H9 (cell line): ENCODE measurements at regions not wholly inside any gene's neighbourhood (a gene's known extent, or its start where the extent isn't known, plus 50 kb on each side); places are given as distances from the start of the nearest gene placed in this dataset.

Source experiments
- DNase-seq: peaks from one replicate; pipeline ENCODE4 v3.0.0-alpha.2; 2017
- H2AFZ ChIP-seq: one replicate; pipeline ENCODE4 v1.6.1; 2013; ENCODE audit warnings: mild to moderate bottlenecking, low read length, control low read depth, moderate library complexity
- H2AK5ac ChIP-seq: 2 replicates; pipeline ENCODE4 v1.6.1; 2013; ENCODE audit warnings: low read length, control low read depth, mixed read lengths; ENCODE audit not compliant: insufficient read length
- H2BK120ac ChIP-seq: one replicate; pipeline ENCODE4 v1.6.1; 2013; ENCODE audit warnings: low read depth, mild to moderate bottlenecking, low read length, control low read depth, inconsistent platforms; ENCODE audit not compliant: poor library complexity, severe bottlenecking
- H2BK12ac ChIP-seq: 2 replicates; pipeline ENCODE4 v1.6.1; 2013; ENCODE audit warnings: low read length, control low read depth, mixed read lengths, low read depth; ENCODE audit not compliant: insufficient read length
- H2BK15ac ChIP-seq: 2 replicates; pipeline ENCODE4 v1.6.1; 2013; ENCODE audit warnings: low read depth, low read length, control low read depth
- H2BK20ac ChIP-seq: one replicate; pipeline ENCODE4 v1.6.1; 2013; ENCODE audit warnings: low read depth, mild to moderate bottlenecking, low read length, control low read depth, inconsistent platforms; ENCODE audit not compliant: poor library complexity, severe bottlenecking
- H2BK5ac ChIP-seq: 2 replicates; pipeline ENCODE4 v1.6.1; 2013; ENCODE audit warnings: low read length, control low read depth, mixed read lengths; ENCODE audit not compliant: insufficient read length
- H3K14ac ChIP-seq: 2 replicates; pipeline ENCODE4 v1.6.1; 2013; ENCODE audit warnings: low read length, control low read depth; ENCODE audit not compliant: insufficient read depth
- H3K18ac ChIP-seq: 2 replicates; pipeline ENCODE4 v1.6.1; 2013; ENCODE audit warnings: low read depth, mild to moderate bottlenecking, mixed read lengths, low read length, control low read depth; ENCODE audit not compliant: insufficient read length
- H3K23ac ChIP-seq: 2 replicates; pipeline ENCODE4 v1.6.1; 2013; ENCODE audit warnings: low read length, control low read depth, mixed read lengths, low read depth; ENCODE audit not compliant: insufficient read length
- H3K23me2 ChIP-seq: 2 replicates; pipeline ENCODE4 v1.6.1; 2013; ENCODE audit warnings: low read depth, mild to moderate bottlenecking, mixed read lengths, low read length, control low read depth; ENCODE audit not compliant: insufficient read length, poor library complexity, severe bottlenecking
- H3K27ac ChIP-seq: 2 replicates; pipeline ENCODE4 v1.5.1; 2013; ENCODE audit warnings: low read length, control low read depth, mixed read lengths, low read depth; ENCODE audit not compliant: insufficient read length
- H3K27me3 ChIP-seq: 2 replicates; pipeline ENCODE4 v1.6.1; 2013; ENCODE audit warnings: low read length, control low read depth, inconsistent platforms; ENCODE audit not compliant: insufficient read depth
- H3K4ac ChIP-seq: 2 replicates; pipeline ENCODE4 v1.6.1; 2013; ENCODE audit warnings: low read depth, mild to moderate bottlenecking, control low read depth, inconsistent platforms, low read length, moderate library complexity
- H3K4me1 ChIP-seq: 2 replicates; pipeline ENCODE4 v1.6.1; 2013; ENCODE audit warnings: low read length, control low read depth, inconsistent platforms; ENCODE audit not compliant: insufficient read depth
- H3K4me2 ChIP-seq: 2 replicates; pipeline ENCODE4 v1.6.1; 2013; ENCODE audit warnings: low read length, control low read depth, mixed read lengths; ENCODE audit not compliant: insufficient read length, insufficient read depth
- H3K56ac ChIP-seq: 2 replicates; pipeline ENCODE4 v1.6.1; 2013; ENCODE audit warnings: low read depth, mild to moderate bottlenecking, mixed read lengths, low read length, control low read depth; ENCODE audit not compliant: insufficient read length
- H3K79me1 ChIP-seq: 2 replicates; pipeline ENCODE4 v1.6.1; 2013; ENCODE audit warnings: low read depth, mild to moderate bottlenecking, moderate library complexity, low read length, control low read depth, inconsistent platforms; ENCODE audit not compliant: insufficient read depth, poor library complexity, severe bottlenecking
- H3K79me2 ChIP-seq: 2 replicates; pipeline ENCODE4 v1.6.1; 2013; ENCODE audit warnings: low read length, control low read depth, inconsistent platforms; ENCODE audit not compliant: insufficient read depth
- H3K9ac ChIP-seq: 2 replicates; pipeline ENCODE4 v1.6.1; 2013; ENCODE audit warnings: low read length, control low read depth, mixed read lengths; ENCODE audit not compliant: insufficient read length; ENCODE audit errors: extremely low read depth
- H3K9me3 ChIP-seq: one replicate; pipeline ENCODE4 v1.6.1; 2013; ENCODE audit warnings: low read depth, low read length, inconsistent platforms; ENCODE audit not compliant: control insufficient read depth
- H3T11ph ChIP-seq: one replicate; pipeline ENCODE4 v1.6.1; 2013; ENCODE audit warnings: mild to moderate bottlenecking, low read length, control low read depth, inconsistent platforms
- H4K20me1 ChIP-seq: one replicate; pipeline ENCODE4 v1.6.1; 2013; ENCODE audit not compliant: control insufficient read depth, insufficient read length, insufficient read depth
- H4K5ac ChIP-seq: 2 replicates; pipeline ENCODE4 v1.6.1; 2013; ENCODE audit warnings: low read depth, mild to moderate bottlenecking, mixed read lengths, low read length, control low read depth; ENCODE audit not compliant: insufficient read length
- H4K8ac ChIP-seq: replicated peaks from 2 replicates; pipeline ENCODE4 v1.6.1; 2013; ENCODE audit warnings: low read length, control low read depth, mixed read lengths, low read depth; ENCODE audit not compliant: insufficient read length
- H4K91ac ChIP-seq: 2 replicates; pipeline ENCODE4 v1.6.1; 2013; ENCODE audit warnings: low read depth, mild to moderate bottlenecking, moderate library complexity, mixed read lengths, low read length, control low read depth; ENCODE audit not compliant: insufficient read length
- H3K27ac Mint-ChIP-seq, 3 experiments: 2 replicates in 2 of 3; 3 replicates in 1 of 3; pipeline ENCODE4 v1.8.0; 2020 to 2021; ENCODE audit warnings: mixed read lengths in 3 of 3, mild to moderate bottlenecking in 1 of 3, moderate library complexity in 1 of 3
- H3K27me3 Mint-ChIP-seq: 2 replicates; pipeline ENCODE4 v1.8.0; 2021; ENCODE audit warnings: low read depth, mild to moderate bottlenecking, moderate library complexity, mixed read lengths
- H3K36me3 Mint-ChIP-seq, 3 experiments: 2 replicates in 2 of 3; 3 replicates in 1 of 3; pipeline ENCODE4 v1.8.0; 2020 to 2021; ENCODE audit warnings: low read depth in 3 of 3, mixed read lengths in 3 of 3; ENCODE audit not compliant: insufficient read depth in 1 of 3
- H3K4me1 Mint-ChIP-seq, 2 experiments: 2 replicates each; pipeline ENCODE4 v1.8.0; 2020; ENCODE audit warnings: mixed read lengths in 2 of 2
- H3K4me3 Mint-ChIP-seq, 2 experiments: 2 replicates in 1 of 2; 3 replicates in 1 of 2; pipeline ENCODE4 v1.8.0; 2020 to 2021; ENCODE audit warnings: mild to moderate bottlenecking in 2 of 2, mixed read lengths in 2 of 2, moderate library complexity in 1 of 2
- H3K9me3 Mint-ChIP-seq, 2 experiments: 2 replicates in 1 of 2; 3 replicates in 1 of 2; pipeline ENCODE4 v1.8.0; 2020; ENCODE audit warnings: mild to moderate bottlenecking in 2 of 2, mixed read lengths in 2 of 2, moderate library complexity in 1 of 2
- CTCF ChIP-seq: fragments of 200-600 bp; sonication (generic); conservative IDR thresholded peaks from 3 replicates; pipeline ENCODE4 v1.8.0; 2021; ENCODE audit warnings: antibody characterized with exemption, mild to moderate bottlenecking
- WGBS: extraction: QIAGEN DNeasy Blood & Tissue Kit; methylation state at CpG from one replicate; pipeline ENCODE4 v1.1.7; 2013; ENCODE audit warnings: missing lambda C conversion rate, low lambda C conversion rate, mixed read lengths; ENCODE audit not compliant: insufficient read length; ENCODE audit errors: extremely low coverage; 5-methylcytosine and 5-hydroxymethylcytosine counted together

- no peak overlapping the region for H4K5ac ChIP-seq
- H3K9ac ChIP-seq = no peak overlapping the region
- Mint-ChIP-seq H3K27ac (no peak overlapping the region), H3K4me1 (peaks cover 2 to 11% of the 10 kb centered on the region in 2 experiments), H3K27me3 (no peaks in the 10 kb centered on the region), H3K4me3 (no peak overlapping the region), H3K9me3 (no peaks in the 10 kb centered on the region), H3K36me3 (no peaks in the 10 kb centered on the region)
- H4K91ac ChIP-seq = no peak overlapping the region
- WGBS = no CpG with 5 or more reads among the region's 5 CpGs
- H2BK120ac ChIP-seq = no peak overlapping the region
- H2BK12ac ChIP-seq = no peak overlapping the region
- no peak overlapping the region for H3K27ac ChIP-seq
- H3K9me3 ChIP-seq = no peaks in the 10 kb centered on the region
- no peak overlapping the region for H3K4me2 ChIP-seq
- no peak overlapping the region for H4K8ac ChIP-seq
- no peaks in the 10 kb centered on the region for H3K27me3 ChIP-seq
- no peak overlapping the region for H2BK20ac ChIP-seq
- H2BK5ac ChIP-seq = no peak overlapping the region
- H2BK15ac ChIP-seq = no peak overlapping the region
- H3K4ac ChIP-seq = no peak overlapping the region
- H3K18ac ChIP-seq = no peak overlapping the region
- H3K14ac ChIP-seq = no peak overlapping the region
- H3K23me2 ChIP-seq = no peaks in the 10 kb centered on the region
- H3K56ac ChIP-seq = no peak overlapping the region
- no peak for DNase-seq
- H4K20me1 ChIP-seq = no peaks in the 10 kb centered on the region
- no peaks in the 10 kb centered on the region for H3K79me2 ChIP-seq
- H2AK5ac ChIP-seq = no peak overlapping the region
- H3K4me1 ChIP-seq = no peaks in the 10 kb centered on the region
- no peaks in the 10 kb centered on the region for H3K79me1 ChIP-seq
- TF ChIP-seq CTCF = no peak
- H2AFZ ChIP-seq = no peak overlapping the region
- no peak overlapping the region for H3K23ac ChIP-seq
- no peak overlapping the region for H3T11ph ChIP-seq
These were observed 156.8 kb upstream of the RALGAPA2 start for GRCh38 chr20:20869161-20869775.
